Vagina (tissue), 2 donors: ENCODE measurements at regions not wholly inside any gene's neighbourhood (a gene's known extent, or its start where the extent isn't known, plus 50 kb on each side); places are given as distances from the start of the nearest gene placed in this dataset.

Experiments used
- POLR2A ChIP-seq, 2 donors: fragments of 450-650 bp; IDR thresholded peaks; one replicate each; pipeline ENCODE4 v1.6.1; 2017; ENCODE audit warnings: antibody characterized with exemption in 2 of 2, mild to moderate bottlenecking in 2 of 2, moderate library complexity in 2 of 2
- TF ChIP-seq, protein P1 (sequence below), 3 experiments: fragments of 450-650 bp in 2 of 3; fragments of 200-600 bp in 1 of 3; sonication (generic) in 1 of 3; IDR thresholded peaks; one replicate each; pipeline ENCODE4 v1.5.1; 2017 to 2019; ENCODE audit warnings: antibody characterized with exemption in 3 of 3, mild to moderate bottlenecking in 2 of 3, moderate library complexity in 2 of 3

DNA sequence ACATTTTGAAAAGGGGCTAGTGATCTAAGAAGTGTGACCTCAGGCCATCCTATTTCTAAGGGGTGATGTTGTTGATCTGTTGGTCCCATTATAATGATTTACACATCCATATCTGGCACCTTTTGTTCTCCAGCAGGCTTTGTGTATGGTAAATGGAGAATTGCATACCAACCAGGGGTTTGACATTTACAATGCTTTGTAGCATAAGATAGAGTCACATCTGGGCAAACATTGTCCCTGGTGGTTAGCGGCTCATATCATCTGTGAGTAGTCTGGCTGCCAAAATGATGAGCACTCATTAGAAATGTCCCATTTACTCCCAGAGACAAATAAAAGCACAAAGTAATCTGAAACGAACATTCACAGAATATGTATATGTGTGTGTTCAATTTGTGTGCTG is 1775.5 kb upstream of the CELF4 start:
- TF ChIP-seq, protein P1, sequence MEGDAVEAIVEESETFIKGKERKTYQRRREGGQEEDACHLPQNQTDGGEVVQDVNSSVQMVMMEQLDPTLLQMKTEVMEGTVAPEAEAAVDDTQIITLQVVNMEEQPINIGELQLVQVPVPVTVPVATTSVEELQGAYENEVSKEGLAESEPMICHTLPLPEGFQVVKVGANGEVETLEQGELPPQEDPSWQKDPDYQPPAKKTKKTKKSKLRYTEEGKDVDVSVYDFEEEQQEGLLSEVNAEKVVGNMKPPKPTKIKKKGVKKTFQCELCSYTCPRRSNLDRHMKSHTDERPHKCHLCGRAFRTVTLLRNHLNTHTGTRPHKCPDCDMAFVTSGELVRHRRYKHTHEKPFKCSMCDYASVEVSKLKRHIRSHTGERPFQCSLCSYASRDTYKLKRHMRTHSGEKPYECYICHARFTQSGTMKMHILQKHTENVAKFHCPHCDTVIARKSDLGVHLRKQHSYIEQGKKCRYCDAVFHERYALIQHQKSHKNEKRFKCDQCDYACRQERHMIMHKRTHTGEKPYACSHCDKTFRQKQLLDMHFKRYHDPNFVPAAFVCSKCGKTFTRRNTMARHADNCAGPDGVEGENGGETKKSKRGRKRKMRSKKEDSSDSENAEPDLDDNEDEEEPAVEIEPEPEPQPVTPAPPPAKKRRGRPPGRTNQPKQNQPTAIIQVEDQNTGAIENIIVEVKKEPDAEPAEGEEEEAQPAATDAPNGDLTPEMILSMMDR (IDR thresholded peaks at IDR 0.05), result no peak
- TF ChIP-seq POLR2A (IDR thresholded peaks at IDR 0.05), result no peak
